ENCODE measurements at regions not wholly inside any gene's neighbourhood (a gene's known extent, or its start where the extent isn't known, plus 50 kb on each side); places are given as distances from the start of the nearest gene placed in this dataset.

- TF ChIP-seq CTCF (IDR thresholded peaks at IDR 0.05; ENCODE audit: extremely low read depth, insufficient read depth, missing control alignments): no peak
- DNase-seq (ENCODE audit: low spot score): no peak
- in situ Hi-C loops (cut with MboI; ENCODE audit: low pct_unique_long_range_greater_than_20kb, low sequenced_read_pairs, unreplicated experiment): no loop called here
Measured at GRCh38 chr13:68872338-68872737, 1235.3 kb upstream of the ATXN8OS start.

GRCh38 chr13:68851026-68851425 is 1256.6 kb upstream of the ATXN8OS start:
- no peak for TF ChIP-seq CTCF (IDR thresholded peaks at IDR 0.05; ENCODE audit: extremely low read depth, insufficient read depth, missing control alignments)
- no peak for DNase-seq (ENCODE audit: low spot score)
- in situ Hi-C loops (cut with MboI; ENCODE audit: low pct_unique_long_range_greater_than_20kb, low sequenced_read_pairs, unreplicated experiment): no loop called here

- DNase-seq (ENCODE audit: low spot score): no peak
- no peak for TF ChIP-seq CTCF (IDR thresholded peaks at IDR 0.05; ENCODE audit: extremely low read depth, insufficient read depth, missing control alignments)
- in situ Hi-C loops (cut with MboI; ENCODE audit: low pct_unique_long_range_greater_than_20kb, low sequenced_read_pairs, unreplicated experiment): no loop called here
Measured at GRCh38 chr13:68850160-68850559, 1257.5 kb upstream of the ATXN8OS start.

- no peak for TF ChIP-seq CTCF (IDR thresholded peaks at IDR 0.05; ENCODE audit: extremely low read depth, insufficient read depth, missing control alignments)
- in situ Hi-C loops (cut with MboI; ENCODE audit: low pct_unique_long_range_greater_than_20kb, low sequenced_read_pairs, unreplicated experiment): no loop called here
- no peak for DNase-seq (ENCODE audit: low spot score)
Measured at GRCh38 chr13:68846663-68847062, 1261.0 kb upstream of the ATXN8OS start.

GRCh38 chr13:68834375-68834774 is 1273.3 kb upstream of the ATXN8OS start:
- DNase-seq (ENCODE audit: low spot score): no peak
- in situ Hi-C loops (cut with MboI; ENCODE audit: low pct_unique_long_range_greater_than_20kb, low sequenced_read_pairs, unreplicated experiment): no loop called here
- TF ChIP-seq CTCF (IDR thresholded peaks at IDR 0.05; ENCODE audit: extremely low read depth, insufficient read depth, missing control alignments): no peak

GRCh38 chr13:68816715-68817114 is 1290.9 kb upstream of the ATXN8OS start:
- TF ChIP-seq CTCF (IDR thresholded peaks at IDR 0.05; ENCODE audit: extremely low read depth, insufficient read depth, missing control alignments): no peak
- no peak for DNase-seq (ENCODE audit: low spot score)
- in situ Hi-C loops (cut with MboI; ENCODE audit: low pct_unique_long_range_greater_than_20kb, low sequenced_read_pairs, unreplicated experiment): no loop called here

Measured in GM13977 (cell line).